ENCODE measurements at regions not wholly inside any gene's neighbourhood (a gene's known extent, or its start where the extent isn't known, plus 50 kb on each side); places are given as distances from the start of the nearest gene placed in this dataset.

DNA sequence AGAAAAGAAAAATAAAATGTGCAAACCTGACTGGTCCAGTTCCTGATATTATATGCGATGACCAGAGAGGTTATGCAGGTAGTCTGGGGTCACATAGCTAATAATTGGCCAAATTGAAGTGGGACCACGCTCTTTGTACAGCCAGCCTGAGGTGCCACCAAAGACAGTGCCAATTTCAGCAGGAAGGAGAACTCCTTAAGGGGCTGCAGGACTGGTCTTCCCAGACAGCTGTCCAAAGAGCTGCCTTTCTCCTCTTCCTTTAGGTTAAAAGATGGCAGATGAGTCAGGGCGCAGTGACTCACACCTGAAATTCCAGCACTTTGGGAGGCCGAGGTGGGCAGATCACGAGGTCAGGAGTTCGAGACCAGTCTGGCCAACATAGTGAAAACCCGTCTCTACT, 95.5 kb downstream of the ACKR3 start:
- TF ChIP-seq, protein P1, sequence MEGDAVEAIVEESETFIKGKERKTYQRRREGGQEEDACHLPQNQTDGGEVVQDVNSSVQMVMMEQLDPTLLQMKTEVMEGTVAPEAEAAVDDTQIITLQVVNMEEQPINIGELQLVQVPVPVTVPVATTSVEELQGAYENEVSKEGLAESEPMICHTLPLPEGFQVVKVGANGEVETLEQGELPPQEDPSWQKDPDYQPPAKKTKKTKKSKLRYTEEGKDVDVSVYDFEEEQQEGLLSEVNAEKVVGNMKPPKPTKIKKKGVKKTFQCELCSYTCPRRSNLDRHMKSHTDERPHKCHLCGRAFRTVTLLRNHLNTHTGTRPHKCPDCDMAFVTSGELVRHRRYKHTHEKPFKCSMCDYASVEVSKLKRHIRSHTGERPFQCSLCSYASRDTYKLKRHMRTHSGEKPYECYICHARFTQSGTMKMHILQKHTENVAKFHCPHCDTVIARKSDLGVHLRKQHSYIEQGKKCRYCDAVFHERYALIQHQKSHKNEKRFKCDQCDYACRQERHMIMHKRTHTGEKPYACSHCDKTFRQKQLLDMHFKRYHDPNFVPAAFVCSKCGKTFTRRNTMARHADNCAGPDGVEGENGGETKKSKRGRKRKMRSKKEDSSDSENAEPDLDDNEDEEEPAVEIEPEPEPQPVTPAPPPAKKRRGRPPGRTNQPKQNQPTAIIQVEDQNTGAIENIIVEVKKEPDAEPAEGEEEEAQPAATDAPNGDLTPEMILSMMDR (IDR thresholded peaks at IDR 0.05) = no peak
- TF ChIP-seq POLR2A (IDR thresholded peaks at IDR 0.05) = no peak
